ENCODE measurements at regions not wholly inside any gene's neighbourhood (a gene's known extent, or its start where the extent isn't known, plus 50 kb on each side); places are given as distances from the start of the nearest gene placed in this dataset.

GRCh38 chr6:85749236-85749635, 106.5 kb upstream of the SYNCRIP start:
- no peaks in the 10 kb centered on the region for H3K36me3 ChIP-seq
- H3K9me3 ChIP-seq (ENCODE audit: severe bottlenecking): no peaks in the 10 kb centered on the region
- H3K4me3 ChIP-seq (ENCODE audit: low read depth, low read length): no peak overlapping the region
- peaks cover 24% of the 10 kb centered on the region for H3K27me3 ChIP-seq (ENCODE audit: insufficient read depth, low read depth, severe bottlenecking)
- no peak for TF ChIP-seq CTCF (IDR thresholded peaks at IDR 0.05; ENCODE audit: low read depth, low read length)
- no peak overlapping the region for H3K27ac ChIP-seq
- DNase-seq: no peak

GRCh38 chr6:85747666-85748065, 105.0 kb upstream of the SYNCRIP start:
- Histone ChIP-seq H3K27ac (no peak overlapping the region), H3K27me3 (ENCODE audit: insufficient read depth, low read depth, severe bottlenecking) (peaks cover 25% of the 10 kb centered on the region), H3K9me3 (ENCODE audit: severe bottlenecking) (no peaks in the 10 kb centered on the region), H3K36me3 (no peaks in the 10 kb centered on the region), H3K4me3 (ENCODE audit: low read depth, low read length) (no peak overlapping the region)
- TF ChIP-seq CTCF (IDR thresholded peaks at IDR 0.05; ENCODE audit: low read depth, low read length): no peak
- DNase-seq: no peak

- TF ChIP-seq CTCF (IDR thresholded peaks at IDR 0.05; ENCODE audit: low read depth, low read length): no peak
- H3K27me3 ChIP-seq (ENCODE audit: insufficient read depth, low read depth, severe bottlenecking): peaks cover 20% of the 10 kb centered on the region
- H3K4me3 ChIP-seq (ENCODE audit: low read depth, low read length): no peak overlapping the region
- H3K9me3 ChIP-seq (ENCODE audit: severe bottlenecking): no peaks in the 10 kb centered on the region
- no peak for DNase-seq
- H3K27ac ChIP-seq: no peak overlapping the region
- no peaks in the 10 kb centered on the region for H3K36me3 ChIP-seq
Observed at GRCh38 chr6:85747093-85747492, 104.4 kb upstream of the SYNCRIP start.

- H3K4me3 ChIP-seq (ENCODE audit: low read depth, low read length): no peak overlapping the region
- no peak overlapping the region for H3K27ac ChIP-seq
- peaks cover 15% of the 10 kb centered on the region for H3K27me3 ChIP-seq (ENCODE audit: insufficient read depth, low read depth, severe bottlenecking)
- no peak for DNase-seq
- no peak for TF ChIP-seq CTCF (IDR thresholded peaks at IDR 0.05; ENCODE audit: low read depth, low read length)
- H3K9me3 ChIP-seq (ENCODE audit: severe bottlenecking): no peaks in the 10 kb centered on the region
- no peaks in the 10 kb centered on the region for H3K36me3 ChIP-seq
Observed at GRCh38 chr6:85744433-85744970, 101.8 kb upstream of the SYNCRIP start.

- Histone ChIP-seq H3K4me3 (ENCODE audit: low read depth, low read length) (no peak overlapping the region), H3K9me3 (ENCODE audit: severe bottlenecking) (no peaks in the 10 kb centered on the region), H3K36me3 (no peaks in the 10 kb centered on the region), H3K27me3 (ENCODE audit: insufficient read depth, low read depth, severe bottlenecking) (peaks cover 4% of the 10 kb centered on the region), H3K27ac (no peak overlapping the region)
- no peak for TF ChIP-seq CTCF (IDR thresholded peaks at IDR 0.05; ENCODE audit: low read depth, low read length)
- DNase-seq: no peak
Observed at GRCh38 chr6:85726206-85726605, 83.5 kb upstream of the SYNCRIP start.

- no peak overlapping the region for H3K27ac ChIP-seq
- H3K36me3 ChIP-seq: no peaks in the 10 kb centered on the region
- H3K9me3 ChIP-seq (ENCODE audit: severe bottlenecking): peaks cover 5% of the 10 kb centered on the region
Observed at GRCh38 chr6:85715797-85716196, 73.1 kb upstream of the SYNCRIP start.

More at GRCh38 chr6:85715797-85716196, 73.1 kb upstream of the SYNCRIP start:
- Histone ChIP-seq H3K27me3 (ENCODE audit: insufficient read depth, low read depth, severe bottlenecking) (peaks cover 17% of the 10 kb centered on the region), H3K4me3 (ENCODE audit: low read depth, low read length) (no peak overlapping the region)
- TF ChIP-seq CTCF (IDR thresholded peaks at IDR 0.05; ENCODE audit: low read depth, low read length): no peak
- DNase-seq: no peak

Measured in WERI-Rb-1 (cell line).